HepG2 (cell line): ENCODE measurements at regions not wholly inside any gene's neighbourhood (a gene's known extent, or its start where the extent isn't known, plus 50 kb on each side); places are given as distances from the start of the nearest gene placed in this dataset.

Experiments
- KIAA2018 ChIP-seq: sonication (generic); formaldehyde crosslinking; IDR thresholded peaks from 2 replicates; pipeline ENCODE4 v1.5.0; 2020; ENCODE audit warnings: mild to moderate bottlenecking, missing genetic modification reagents, borderline replicate concordance
- MBD4 ChIP-seq: IDR thresholded peaks from 2 replicates; pipeline ENCODE4 v1.6.1; 2012; ENCODE audit warnings: low read length, inconsistent platforms, borderline replicate concordance
- MYC ChIP-seq: sonication (generic); formaldehyde crosslinking; IDR thresholded peaks from 2 replicates; pipeline ENCODE4 v1.9.0; 2021; ENCODE audit warnings: missing genetic modification reagents, borderline replicate concordance
- NCOR1 ChIP-seq: fragments of 200-600 bp; sonication (generic); IDR thresholded peaks from 2 replicates; pipeline ENCODE4 v1.7.0; 2017; ENCODE audit warnings: antibody characterized with exemption, low read length, borderline replicate concordance
- PATZ1 ChIP-seq: sonication (generic); formaldehyde crosslinking; IDR thresholded peaks from 2 replicates; pipeline ENCODE4 v1.4.0; 2020; ENCODE audit warnings: missing genetic modification reagents
- RAD21 ChIP-seq: fragments of 450-650 bp; formaldehyde crosslinking; IDR thresholded peaks from 2 replicates; pipeline ENCODE4 v1.5.0; 2020; ENCODE audit warnings: mild to moderate bottlenecking
- ZNF816 ChIP-seq: sonication (generic); formaldehyde crosslinking; IDR thresholded peaks from 2 replicates; pipeline ENCODE4 v1.8.0; 2022; ENCODE audit warnings: missing genetic modification reagents, mild to moderate bottlenecking, borderline replicate concordance
- TF ChIP-seq, protein P1 (sequence below): sonication (generic); formaldehyde crosslinking; IDR thresholded peaks from 2 replicates; pipeline ENCODE4 v1.5.0; 2020; ENCODE audit warnings: mild to moderate bottlenecking, missing genetic modification reagents, moderate library complexity
- TF ChIP-seq, protein P2 (sequence below): fragments of 450-650 bp; IDR thresholded peaks from 2 replicates; pipeline ENCODE4 v1.6.1; 2016
- TF ChIP-seq, protein P3 (sequence below), 2 experiments: IDR thresholded peaks; 2 replicates each; pipeline ENCODE4 v1.6.1; 2011 to 2012; ENCODE audit warnings: low read length in 2 of 2, borderline replicate concordance in 1 of 2, low read depth in 1 of 2, mild to moderate bottlenecking in 1 of 2, moderate library complexity in 1 of 2
- TF ChIP-seq, protein P4 (sequence below): sonication (generic); formaldehyde crosslinking; IDR thresholded peaks from 2 replicates; pipeline ENCODE4 v1.5.1; 2020; ENCODE audit warnings: missing genetic modification reagents, mild to moderate bottlenecking, borderline replicate concordance

GRCh38 chr4:134132086-134132783, 69.4 kb downstream of the PABPC4L start:
- no peak for TF ChIP-seq MBD4
- no peak for TF ChIP-seq ZNF816
- TF ChIP-seq KIAA2018 = no peak
- no peak for TF ChIP-seq RAD21 (CRISPR knock-in tag)
- TF ChIP-seq MYC (CRISPR knock-in tag) = no peak
- TF ChIP-seq, protein P1, sequence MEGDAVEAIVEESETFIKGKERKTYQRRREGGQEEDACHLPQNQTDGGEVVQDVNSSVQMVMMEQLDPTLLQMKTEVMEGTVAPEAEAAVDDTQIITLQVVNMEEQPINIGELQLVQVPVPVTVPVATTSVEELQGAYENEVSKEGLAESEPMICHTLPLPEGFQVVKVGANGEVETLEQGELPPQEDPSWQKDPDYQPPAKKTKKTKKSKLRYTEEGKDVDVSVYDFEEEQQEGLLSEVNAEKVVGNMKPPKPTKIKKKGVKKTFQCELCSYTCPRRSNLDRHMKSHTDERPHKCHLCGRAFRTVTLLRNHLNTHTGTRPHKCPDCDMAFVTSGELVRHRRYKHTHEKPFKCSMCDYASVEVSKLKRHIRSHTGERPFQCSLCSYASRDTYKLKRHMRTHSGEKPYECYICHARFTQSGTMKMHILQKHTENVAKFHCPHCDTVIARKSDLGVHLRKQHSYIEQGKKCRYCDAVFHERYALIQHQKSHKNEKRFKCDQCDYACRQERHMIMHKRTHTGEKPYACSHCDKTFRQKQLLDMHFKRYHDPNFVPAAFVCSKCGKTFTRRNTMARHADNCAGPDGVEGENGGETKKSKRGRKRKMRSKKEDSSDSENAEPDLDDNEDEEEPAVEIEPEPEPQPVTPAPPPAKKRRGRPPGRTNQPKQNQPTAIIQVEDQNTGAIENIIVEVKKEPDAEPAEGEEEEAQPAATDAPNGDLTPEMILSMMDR = no peak
- TF ChIP-seq, protein P2, sequence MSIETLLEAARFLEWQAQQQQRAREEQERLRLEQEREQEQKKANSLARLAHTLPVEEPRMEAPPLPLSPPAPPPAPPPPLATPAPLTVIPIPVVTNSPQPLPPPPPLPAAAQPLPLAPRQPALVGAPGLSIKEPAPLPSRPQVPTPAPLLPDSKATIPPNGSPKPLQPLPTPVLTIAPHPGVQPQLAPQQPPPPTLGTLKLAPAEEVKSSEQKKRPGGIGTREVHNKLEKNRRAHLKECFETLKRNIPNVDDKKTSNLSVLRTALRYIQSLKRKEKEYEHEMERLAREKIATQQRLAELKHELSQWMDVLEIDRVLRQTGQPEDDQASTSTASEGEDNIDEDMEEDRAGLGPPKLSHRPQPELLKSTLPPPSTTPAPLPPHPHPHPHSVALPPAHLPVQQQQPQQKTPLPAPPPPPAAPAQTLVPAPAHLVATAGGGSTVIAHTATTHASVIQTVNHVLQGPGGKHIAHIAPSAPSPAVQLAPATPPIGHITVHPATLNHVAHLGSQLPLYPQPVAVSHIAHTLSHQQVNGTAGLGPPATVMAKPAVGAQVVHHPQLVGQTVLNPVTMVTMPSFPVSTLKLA = no peak
- TF ChIP-seq PATZ1 = no peak
- TF ChIP-seq NCOR1 = no peak
- TF ChIP-seq, protein P3, sequence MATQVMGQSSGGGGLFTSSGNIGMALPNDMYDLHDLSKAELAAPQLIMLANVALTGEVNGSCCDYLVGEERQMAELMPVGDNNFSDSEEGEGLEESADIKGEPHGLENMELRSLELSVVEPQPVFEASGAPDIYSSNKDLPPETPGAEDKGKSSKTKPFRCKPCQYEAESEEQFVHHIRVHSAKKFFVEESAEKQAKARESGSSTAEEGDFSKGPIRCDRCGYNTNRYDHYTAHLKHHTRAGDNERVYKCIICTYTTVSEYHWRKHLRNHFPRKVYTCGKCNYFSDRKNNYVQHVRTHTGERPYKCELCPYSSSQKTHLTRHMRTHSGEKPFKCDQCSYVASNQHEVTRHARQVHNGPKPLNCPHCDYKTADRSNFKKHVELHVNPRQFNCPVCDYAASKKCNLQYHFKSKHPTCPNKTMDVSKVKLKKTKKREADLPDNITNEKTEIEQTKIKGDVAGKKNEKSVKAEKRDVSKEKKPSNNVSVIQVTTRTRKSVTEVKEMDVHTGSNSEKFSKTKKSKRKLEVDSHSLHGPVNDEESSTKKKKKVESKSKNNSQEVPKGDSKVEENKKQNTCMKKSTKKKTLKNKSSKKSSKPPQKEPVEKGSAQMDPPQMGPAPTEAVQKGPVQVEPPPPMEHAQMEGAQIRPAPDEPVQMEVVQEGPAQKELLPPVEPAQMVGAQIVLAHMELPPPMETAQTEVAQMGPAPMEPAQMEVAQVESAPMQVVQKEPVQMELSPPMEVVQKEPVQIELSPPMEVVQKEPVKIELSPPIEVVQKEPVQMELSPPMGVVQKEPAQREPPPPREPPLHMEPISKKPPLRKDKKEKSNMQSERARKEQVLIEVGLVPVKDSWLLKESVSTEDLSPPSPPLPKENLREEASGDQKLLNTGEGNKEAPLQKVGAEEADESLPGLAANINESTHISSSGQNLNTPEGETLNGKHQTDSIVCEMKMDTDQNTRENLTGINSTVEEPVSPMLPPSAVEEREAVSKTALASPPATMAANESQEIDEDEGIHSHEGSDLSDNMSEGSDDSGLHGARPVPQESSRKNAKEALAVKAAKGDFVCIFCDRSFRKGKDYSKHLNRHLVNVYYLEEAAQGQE (IDR thresholded peaks at IDR 0.05; ENCODE audit: borderline replicate concordance in 1 of 2, low read depth in 1 of 2, low read length in 2 of 2) = no peak
- TF ChIP-seq, protein P4, sequence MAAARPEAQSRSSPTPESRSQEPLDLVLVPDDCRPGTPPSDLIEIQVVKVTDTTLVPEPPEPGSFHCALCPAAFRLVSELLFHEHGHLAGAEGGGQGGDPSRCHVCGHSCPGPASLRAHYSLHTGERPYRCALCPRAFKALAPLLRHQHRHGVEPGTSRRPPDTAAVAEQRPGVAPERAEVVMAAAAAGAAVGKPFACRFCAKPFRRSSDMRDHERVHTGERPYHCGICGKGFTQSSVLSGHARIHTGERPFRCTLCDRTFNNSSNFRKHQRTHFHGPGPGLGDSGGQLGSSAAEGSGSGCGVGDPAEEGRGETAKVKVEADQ = no peak
